Dermis microvascular lymphatic vessel endothelial cell (primary cell): ENCODE measurements at regions not wholly inside any gene's neighbourhood (a gene's known extent, or its start where the extent isn't known, plus 50 kb on each side); places are given as distances from the start of the nearest gene placed in this dataset.
"Not testable (repeated sequence)": the region's sequence is repeated elsewhere in the genome, so short reads cannot be mapped to it uniquely, and the experiment has no call there.

Experiments used
- DNase-seq, 2 donors: peaks; one replicate each; pipeline versions ENCODE4 v3.0.0 to v3.0.0-alpha.2; 2010; ENCODE audit warnings: low read depth in 2 of 2

GRCh38 chr4:60461551-60461950 lies 738.6 kb upstream of the ADGRL3 start:
- no peak for DNase-seq

DNA sequence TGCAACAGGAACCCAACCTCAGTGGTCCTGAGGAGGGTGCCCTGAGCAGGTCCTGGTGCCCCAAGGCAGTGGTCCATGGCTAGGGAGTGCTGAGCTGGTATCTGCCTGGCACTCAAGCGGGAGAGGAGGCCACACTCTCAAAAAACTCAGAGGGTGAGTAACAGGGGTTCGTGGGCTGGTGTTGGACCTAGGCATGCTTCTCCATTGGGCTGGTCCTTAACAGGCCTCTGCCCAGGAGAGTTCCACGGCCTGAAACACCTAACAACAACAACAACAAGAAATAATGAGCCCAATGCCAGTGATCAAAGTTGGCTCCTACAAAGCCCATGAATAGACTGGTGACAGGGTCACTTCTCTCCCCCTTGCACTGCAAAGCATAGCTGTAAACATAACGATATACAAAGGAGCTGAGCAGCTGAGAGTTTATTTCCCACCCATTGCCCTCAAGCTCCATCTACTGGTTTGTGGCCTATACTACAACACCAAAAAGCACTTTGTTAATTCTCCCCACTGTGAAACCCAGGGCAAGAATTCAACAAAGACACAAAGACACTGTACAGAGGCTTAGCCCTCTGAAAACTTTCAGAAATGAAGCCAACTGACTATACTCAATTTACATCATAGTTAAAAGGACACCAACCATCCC lies 736.1 kb upstream of the ADGRL3 start:
- DNase-seq, result no peak

GRCh38 chr4:60482921-60483351 lies 717.2 kb upstream of the ADGRL3 start:
- DNase-seq, result no peak

GRCh38 chr4:60485276-60485675 lies 714.9 kb upstream of the ADGRL3 start:
- DNase-seq, result no peak

- DNase-seq, result not testable (repeated sequence)
Measured at GRCh38 chr4:60487118-60487761, 712.9 kb upstream of the ADGRL3 start.

- no peak for DNase-seq
Measured at GRCh38 chr4:60500810-60501209, 699.3 kb upstream of the ADGRL3 start.

- no peak for DNase-seq
Measured at GRCh38 chr4:60502733-60503132, 697.4 kb upstream of the ADGRL3 start.

DNA sequence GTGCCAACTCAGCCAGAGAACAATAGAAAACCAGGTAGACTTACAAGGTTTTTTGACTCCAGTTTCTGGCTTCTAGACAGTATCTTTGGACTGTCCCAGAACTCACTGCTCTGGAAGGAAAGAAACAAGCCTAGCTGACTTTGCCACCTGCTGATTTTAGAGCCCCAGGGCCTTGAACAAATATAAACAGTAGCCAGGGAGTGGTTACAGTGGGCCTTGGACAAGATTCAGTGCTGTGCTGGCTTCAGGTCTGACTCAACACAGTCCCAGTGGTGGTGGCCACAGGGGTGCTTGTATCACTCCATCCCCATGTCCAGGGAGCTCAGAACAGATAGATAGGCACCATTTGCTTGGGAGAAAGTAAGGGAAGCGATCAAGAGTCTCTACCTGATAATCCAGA lies 694.1 kb upstream of the ADGRL3 start:
- no peak for DNase-seq

GRCh38 chr4:60522265-60522664 lies 677.9 kb upstream of the ADGRL3 start:
- DNase-seq, result no peak

- no peak for DNase-seq
Measured at GRCh38 chr4:60531776-60532379, 668.2 kb upstream of the ADGRL3 start.

DNA sequence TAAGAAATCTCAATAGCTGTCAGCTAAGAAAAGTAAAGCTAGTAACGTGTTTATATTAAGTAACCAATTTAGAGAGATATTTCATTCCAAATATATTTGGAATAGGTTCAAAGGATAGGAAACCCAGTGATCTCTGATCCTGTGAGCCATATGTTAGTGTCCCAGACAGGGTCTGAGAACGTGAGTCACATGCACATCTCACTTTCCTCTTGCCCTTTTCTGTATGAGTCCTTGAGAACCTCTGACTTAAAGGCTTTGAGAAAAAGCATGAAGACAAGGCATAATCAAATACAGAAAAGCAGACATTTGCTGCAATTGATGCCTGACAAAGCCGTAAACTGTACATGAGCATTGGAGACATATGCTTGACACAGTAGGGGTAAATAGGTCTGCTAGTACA lies 655.1 kb upstream of the ADGRL3 start:
- no peak for DNase-seq

GRCh38 chr4:60562334-60562733 lies 637.8 kb upstream of the ADGRL3 start:
- no peak for DNase-seq

DNA sequence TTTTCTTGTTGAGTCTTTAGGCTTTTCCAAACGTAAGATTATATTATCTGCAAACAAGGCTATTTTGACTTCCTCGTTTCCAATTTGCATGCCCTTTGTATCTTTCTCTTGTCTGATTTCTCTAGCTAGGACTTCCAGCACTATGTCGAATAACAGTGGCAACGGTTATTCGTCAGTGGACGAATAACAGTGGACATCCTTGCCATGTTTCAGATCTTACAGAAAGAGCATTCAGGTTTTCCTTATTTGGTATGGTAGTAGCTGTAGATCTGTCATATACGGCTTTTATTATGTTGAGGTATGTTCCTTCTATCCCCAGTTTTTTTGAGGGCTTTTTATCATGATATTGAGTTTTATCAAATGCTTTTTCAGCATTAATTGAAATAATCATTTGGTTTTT lies 634.6 kb upstream of the ADGRL3 start:
- no peak for DNase-seq

- no peak for DNase-seq
Measured at GRCh38 chr4:60575336-60575735, 624.8 kb upstream of the ADGRL3 start.

GRCh38 chr4:60579335-60579734 lies 620.8 kb upstream of the ADGRL3 start:
- no peak for DNase-seq

DNA sequence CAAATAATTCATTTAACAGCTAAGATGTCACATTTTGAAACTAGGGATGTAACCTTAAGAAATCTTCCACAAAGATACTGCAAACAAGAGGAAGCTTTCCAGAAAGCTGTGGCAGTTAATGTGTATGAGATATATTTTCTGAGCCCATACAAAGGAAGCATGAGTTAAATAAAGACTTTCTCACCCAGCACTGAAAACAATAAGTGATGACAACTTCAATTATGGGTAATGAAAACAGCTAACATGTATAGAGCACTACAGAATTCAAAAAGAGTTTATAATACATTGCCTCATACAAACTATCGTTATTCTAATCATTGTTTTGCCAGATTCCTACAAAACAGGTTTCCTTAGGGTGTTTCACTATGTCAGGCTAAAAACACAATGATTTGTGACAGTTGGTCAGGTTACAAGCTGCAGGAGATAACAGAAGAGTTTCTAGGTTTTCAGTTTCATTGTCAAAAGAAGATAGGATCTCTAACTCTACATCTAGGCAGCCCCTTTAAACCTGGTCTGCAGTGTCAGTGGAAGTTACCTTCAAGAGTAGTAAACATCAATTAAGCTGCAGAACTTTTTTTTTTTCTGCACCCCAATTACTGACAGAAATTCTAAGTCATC lies 618.1 kb upstream of the ADGRL3 start:
- no peak for DNase-seq

DNA sequence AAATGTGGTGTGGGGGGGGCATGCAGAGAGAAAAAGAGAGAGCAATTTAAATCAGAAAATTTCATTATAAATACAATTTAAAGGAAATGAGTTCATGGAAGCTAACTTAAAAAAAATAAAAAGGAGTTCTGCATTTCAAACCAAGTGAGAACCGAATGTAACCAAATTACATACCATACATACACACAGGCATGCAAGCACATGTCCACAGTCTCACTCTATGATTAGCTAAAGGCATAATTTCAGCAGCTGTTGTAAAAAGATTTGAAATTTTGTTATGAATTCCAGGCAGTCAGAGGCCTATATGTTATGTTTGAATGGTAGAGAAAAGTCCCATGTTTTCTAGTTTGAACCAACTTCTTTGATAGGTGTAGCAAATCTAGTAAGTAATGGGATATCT lies 611.6 kb upstream of the ADGRL3 start:
- DNase-seq, result no peak

GRCh38 chr4:60589425-60589824 lies 610.7 kb upstream of the ADGRL3 start:
- no peak for DNase-seq

DNA sequence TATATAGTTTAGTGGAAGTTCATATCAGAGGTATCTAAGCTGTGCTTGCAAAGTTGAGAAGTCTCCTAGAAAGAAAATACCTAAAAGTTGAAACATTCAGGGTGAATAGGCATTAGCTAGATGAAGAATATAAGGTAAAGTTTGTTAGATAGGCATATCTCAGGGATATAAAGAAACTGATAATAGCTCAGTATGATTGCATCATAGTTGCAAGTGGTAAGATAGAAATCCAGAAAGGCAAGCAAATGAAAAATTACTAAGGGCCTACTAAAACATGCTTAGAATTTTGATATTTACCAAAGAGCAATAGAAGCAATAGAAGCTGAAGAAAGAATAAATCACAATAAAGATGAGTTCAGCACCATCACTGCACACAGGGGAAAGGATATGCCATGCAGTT lies 610.0 kb upstream of the ADGRL3 start:
- no peak for DNase-seq

DNA sequence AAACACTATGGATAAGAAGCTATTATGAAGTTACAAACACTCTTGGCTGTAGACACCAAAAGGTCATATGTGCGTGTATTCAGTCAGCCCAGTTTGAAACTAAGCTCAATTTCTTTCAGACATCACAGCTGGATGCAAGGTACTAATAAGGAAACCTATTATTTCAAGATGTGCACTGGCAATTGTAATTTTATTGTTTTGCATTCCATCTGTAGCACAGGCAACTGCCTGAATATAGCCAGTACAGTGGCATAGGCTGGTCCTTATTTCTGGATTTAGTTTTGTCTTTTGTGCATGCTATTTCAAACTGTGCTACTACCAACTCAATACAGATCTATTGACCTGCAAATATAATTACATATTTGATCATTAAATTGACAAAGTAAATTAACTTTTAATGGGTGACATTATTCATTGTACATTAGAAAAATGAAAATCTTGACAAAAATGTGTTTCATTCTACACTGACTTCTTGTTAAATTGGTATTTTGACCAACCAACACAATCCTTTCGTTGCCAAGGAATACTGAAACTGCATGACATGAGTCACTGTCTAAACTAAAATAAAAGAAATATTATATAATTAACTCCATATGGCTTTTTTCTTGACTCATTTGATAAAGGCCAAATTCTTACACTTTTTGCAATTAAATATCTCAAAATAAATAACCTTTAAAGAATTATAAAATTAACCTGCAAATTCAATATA lies 594.3 kb upstream of the ADGRL3 start:
- DNase-seq, result no peak

DNA sequence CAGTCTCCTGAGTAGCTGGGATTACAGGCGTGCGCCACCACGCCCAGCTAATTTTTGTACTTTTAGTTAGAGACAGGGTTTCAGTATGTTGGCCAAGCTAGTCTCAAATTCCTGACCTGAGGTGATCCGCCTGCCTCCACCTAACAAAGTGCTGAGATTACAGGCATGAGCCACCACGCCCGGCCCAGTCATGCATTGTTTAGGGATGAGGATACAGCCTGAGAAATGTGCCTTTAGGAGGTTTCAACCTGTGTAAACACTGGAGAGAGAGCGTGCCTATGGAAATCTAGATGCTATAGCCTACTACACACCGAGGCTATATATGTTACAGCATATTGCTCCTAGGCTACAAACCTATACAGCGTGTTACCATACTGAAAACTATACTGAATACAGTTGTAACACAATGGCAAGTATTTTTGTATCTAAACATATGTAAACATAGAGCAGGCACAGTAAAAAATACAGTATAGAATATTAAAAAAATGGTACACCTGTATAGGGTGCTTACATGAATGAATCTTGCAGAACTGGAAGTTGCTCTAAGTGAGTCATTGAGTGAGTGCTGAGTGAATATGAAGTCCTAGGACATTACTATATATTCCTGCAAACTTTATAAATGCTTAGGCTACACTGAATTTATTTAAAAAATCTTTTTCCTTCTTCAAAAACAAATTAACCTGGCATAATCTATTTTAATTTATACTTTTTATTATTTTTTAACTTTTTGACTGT lies 588.2 kb upstream of the ADGRL3 start:
- no peak for DNase-seq
